ENCODE measurements at regions not wholly inside any gene's neighbourhood (a gene's known extent, or its start where the extent isn't known, plus 50 kb on each side); places are given as distances from the start of the nearest gene placed in this dataset.

DNA sequence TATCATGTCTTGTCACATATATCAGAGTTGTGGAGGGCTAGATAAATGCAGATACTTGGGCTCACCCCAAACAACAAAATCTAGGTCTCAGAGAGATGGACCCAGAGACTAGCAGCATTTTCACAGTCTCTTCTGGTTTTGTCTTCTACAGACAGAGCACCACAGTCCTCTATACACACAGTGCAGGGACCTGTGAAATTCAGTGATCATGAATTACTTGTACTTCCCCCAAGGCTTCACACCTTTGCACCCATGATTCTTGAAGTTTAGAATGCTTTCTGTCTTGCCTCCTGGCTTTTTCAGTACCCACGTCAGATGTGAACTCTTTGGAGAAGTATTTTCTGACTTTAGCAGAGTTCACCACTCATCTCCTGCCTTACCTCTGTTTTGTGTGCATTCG, 371.5 kb upstream of the PRR16 start:
- no peak for TF ChIP-seq EZH2phosphoT487 (IDR thresholded peaks at IDR 0.05; ENCODE audit: insufficient read depth, low read depth)
- TF ChIP-seq EZH2 (IDR thresholded peaks at IDR 0.05; ENCODE audit: insufficient read depth, poor library complexity, severe bottlenecking): no peak
- no peaks in the 10 kb centered on the region for H3K79me2 ChIP-seq (ENCODE audit: insufficient read depth)
- H3K4me3 ChIP-seq: no peak overlapping the region
- 84 to 87% methylated on average over 2 of the region's 2 CpGs for WGBS, 2 experiments (ENCODE audit: low coverage in 1 of 2, low lambda C conversion rate in 2 of 2, missing lambda C conversion rate in 2 of 2)
- H3K9me2 ChIP-seq (ENCODE audit: insufficient read depth): no peaks in the 10 kb centered on the region
- H3F3A ChIP-seq (ENCODE audit: insufficient read depth): no peaks in the 10 kb centered on the region
- peaks cover 9% of the 10 kb centered on the region; the same call in 1 of the 2 replicates for H3K4me1 ChIP-seq (ENCODE audit: insufficient read depth)
- DNase-seq: no peak
- H4K20me1 ChIP-seq (ENCODE audit: insufficient read depth): no peaks in the 10 kb centered on the region
- in situ Hi-C loops (cut with MboI): no loop called here
- no peak overlapping the region for H3K27ac ChIP-seq
- H2AFZ ChIP-seq: no peak overlapping the region
- no peaks in the 10 kb centered on the region for H3K27me3 ChIP-seq (replicated peaks; ENCODE audit: insufficient read depth)
- no peak overlapping the region for H3K4me2 ChIP-seq (ENCODE audit: unreplicated experiment)
- H3K9me3 ChIP-seq (ENCODE audit: low read depth): no peaks in the 10 kb centered on the region
- H3K9ac ChIP-seq: no peak overlapping the region
- no peaks in the 10 kb centered on the region for H3K36me3 ChIP-seq (ENCODE audit: low read depth)

DNA sequence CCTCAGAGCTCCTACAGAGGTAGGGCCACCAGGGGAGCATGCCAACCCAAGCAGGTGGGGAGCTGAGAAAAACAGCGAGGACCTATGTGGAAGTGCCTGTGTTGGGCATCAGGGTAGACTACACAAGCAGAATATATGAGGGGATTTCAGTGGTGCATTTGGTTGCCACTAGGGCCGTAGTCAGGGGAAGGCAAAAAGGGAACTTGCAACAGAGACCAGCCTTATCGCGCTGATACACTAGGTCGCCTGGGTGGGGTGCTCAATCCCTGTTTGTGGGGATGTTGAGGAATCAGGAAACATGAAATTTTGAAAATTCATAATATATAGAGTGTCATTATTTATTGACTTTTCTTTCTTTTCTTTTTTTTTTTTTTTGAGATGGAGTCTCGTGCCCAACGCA, 370.9 kb upstream of the PRR16 start:
- Histone ChIP-seq H3K4me2 (ENCODE audit: unreplicated experiment) (no peak overlapping the region), H3K4me1 (ENCODE audit: insufficient read depth) (peaks cover 9% of the 10 kb centered on the region; the same call in 1 of the 2 replicates), H3K4me3 (no peak overlapping the region), H3K79me2 (ENCODE audit: insufficient read depth) (no peaks in the 10 kb centered on the region), H2AFZ (no peak overlapping the region), H3K27ac (no peak overlapping the region), H3F3A (ENCODE audit: insufficient read depth) (no peaks in the 10 kb centered on the region), H3K9ac (no peak overlapping the region), H3K27me3 (replicated peaks; ENCODE audit: insufficient read depth) (no peaks in the 10 kb centered on the region), H3K36me3 (ENCODE audit: low read depth) (no peaks in the 10 kb centered on the region), H4K20me1 (ENCODE audit: insufficient read depth) (no peaks in the 10 kb centered on the region), H3K9me3 (ENCODE audit: low read depth) (no peaks in the 10 kb centered on the region), H3K9me2 (ENCODE audit: insufficient read depth) (no peaks in the 10 kb centered on the region)
- DNase-seq: no peak
- TF ChIP-seq EZH2 (IDR thresholded peaks at IDR 0.05; ENCODE audit: insufficient read depth, poor library complexity, severe bottlenecking): no peak
- TF ChIP-seq EZH2phosphoT487 (IDR thresholded peaks at IDR 0.05; ENCODE audit: insufficient read depth, low read depth): no peak
- in situ Hi-C loops (cut with MboI): no loop called here
- 95 to 97% methylated on average over 7 of the region's 7 CpGs for WGBS, 2 experiments (ENCODE audit: low coverage in 1 of 2, low lambda C conversion rate in 2 of 2, missing lambda C conversion rate in 2 of 2)

DNA sequence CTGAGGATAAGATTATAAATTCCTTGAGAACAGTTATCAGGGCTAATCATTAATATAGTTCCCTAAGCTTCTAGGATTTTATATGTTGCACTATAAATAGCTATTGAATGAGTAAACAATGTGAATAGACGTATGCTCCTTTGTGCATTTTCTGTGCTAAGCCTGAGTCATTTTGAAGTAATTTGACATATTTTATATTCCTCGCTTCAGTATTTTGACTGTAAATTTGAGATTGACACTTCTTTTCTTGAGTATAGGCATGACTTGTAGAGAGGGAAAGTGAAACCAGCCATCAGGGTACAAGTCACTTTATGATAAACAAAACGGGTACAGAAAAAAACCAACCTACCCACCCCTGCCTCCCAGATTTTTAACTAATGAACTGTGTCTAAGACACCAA, 367.7 kb upstream of the PRR16 start:
- Histone ChIP-seq H3F3A (ENCODE audit: insufficient read depth) (no peaks in the 10 kb centered on the region), H3K9me3 (ENCODE audit: low read depth) (no peaks in the 10 kb centered on the region), H3K9me2 (ENCODE audit: insufficient read depth) (no peaks in the 10 kb centered on the region), H3K27me3 (replicated peaks; ENCODE audit: insufficient read depth) (no peaks in the 10 kb centered on the region), H3K79me2 (ENCODE audit: insufficient read depth) (no peaks in the 10 kb centered on the region), H3K4me2 (ENCODE audit: unreplicated experiment) (peak overlapping the region; percentile 71), H3K9ac (peak overlapping the region; percentile 13; the same call in 1 of the 2 replicates), H2AFZ (peak overlapping the region; percentile 55), H3K27ac (no peak overlapping the region), H4K20me1 (ENCODE audit: insufficient read depth) (no peaks in the 10 kb centered on the region), H3K36me3 (ENCODE audit: low read depth) (no peaks in the 10 kb centered on the region), H3K4me1 (ENCODE audit: insufficient read depth) (peaks cover 9% of the 10 kb centered on the region; the same call in 1 of the 2 replicates), H3K4me3 (peak overlapping the region; percentile 49)
- TF ChIP-seq EZH2 (IDR thresholded peaks at IDR 0.05; ENCODE audit: insufficient read depth, poor library complexity, severe bottlenecking) (no peak), EZH2phosphoT487 (IDR thresholded peaks at IDR 0.05; ENCODE audit: insufficient read depth, low read depth) (no peak)
- WGBS, 2 experiments (ENCODE audit: low coverage in 1 of 2, low lambda C conversion rate in 2 of 2, missing lambda C conversion rate in 2 of 2): 10 to 14% methylated on average over 3 of the region's 3 CpGs
- in situ Hi-C loops (cut with MboI): no loop called here
- peak; percentile 59 for DNase-seq

DNA sequence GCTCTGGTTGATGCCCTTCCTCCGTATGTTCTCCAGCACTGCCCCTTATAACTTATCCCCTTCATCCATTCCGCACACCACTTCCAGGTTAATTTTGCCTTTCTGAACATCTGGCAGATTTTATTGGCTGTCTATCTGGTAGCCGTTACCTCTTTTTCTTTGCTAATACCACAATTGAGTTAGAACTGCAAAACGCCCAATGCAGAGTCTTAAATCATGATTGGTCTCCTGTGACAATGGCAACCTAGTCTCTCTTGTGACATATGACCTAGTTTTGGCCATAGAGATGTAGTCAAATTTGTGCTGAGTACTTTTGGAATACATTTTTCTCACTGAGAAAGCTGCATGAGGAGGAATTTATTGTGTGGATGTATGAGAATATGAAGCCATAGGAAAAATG, 365.7 kb upstream of the PRR16 start:
- no peaks in the 10 kb centered on the region for H4K20me1 ChIP-seq (ENCODE audit: insufficient read depth)
- H3K9ac ChIP-seq: no peak overlapping the region
- H3K9me3 ChIP-seq (ENCODE audit: low read depth): no peaks in the 10 kb centered on the region
- no peak overlapping the region for H3K4me2 ChIP-seq (ENCODE audit: unreplicated experiment)
- no peaks in the 10 kb centered on the region for H3K36me3 ChIP-seq (ENCODE audit: low read depth)
- H3K9me2 ChIP-seq (ENCODE audit: insufficient read depth): no peaks in the 10 kb centered on the region
- TF ChIP-seq EZH2 (IDR thresholded peaks at IDR 0.05; ENCODE audit: insufficient read depth, poor library complexity, severe bottlenecking): no peak
- TF ChIP-seq EZH2phosphoT487 (IDR thresholded peaks at IDR 0.05; ENCODE audit: insufficient read depth, low read depth): no peak
- no peaks in the 10 kb centered on the region for H3F3A ChIP-seq (ENCODE audit: insufficient read depth)
- H3K27me3 ChIP-seq (replicated peaks; ENCODE audit: insufficient read depth): no peaks in the 10 kb centered on the region
- WGBS, 2 experiments (ENCODE audit: low coverage in 1 of 2, low lambda C conversion rate in 2 of 2, missing lambda C conversion rate in 2 of 2): 61% methylated on average over 4 of the region's 4 CpGs
- H3K4me3 ChIP-seq: no peak overlapping the region
- DNase-seq: no peak
- H3K27ac ChIP-seq: no peak overlapping the region
- 0 out of 2 replicates have a peak overlapping the region, but pooled peaks have one; percentile 17 for H2AFZ ChIP-seq
- H3K79me2 ChIP-seq (ENCODE audit: insufficient read depth): no peaks in the 10 kb centered on the region
- in situ Hi-C loops (cut with MboI): no loop called here
- peaks cover 9% of the 10 kb centered on the region; the same call in 1 of the 2 replicates for H3K4me1 ChIP-seq (ENCODE audit: insufficient read depth)

All from GM23248 (cell line).